ENCODE measurements at regions not wholly inside any gene's neighbourhood (a gene's known extent, or its start where the extent isn't known, plus 50 kb on each side); places are given as distances from the start of the nearest gene placed in this dataset.
A peak's percentile ranks its signal among the peaks of the same experiment; 100 is the strongest.
"Not testable (repeated sequence)": the region's sequence is repeated elsewhere in the genome, so short reads cannot be mapped to it uniquely, and the experiment has no call there.

- no peak for DNase-seq (ENCODE audit: low read depth)
Measured at GRCh38 chr4:18444206-18444605, 422.7 kb upstream of the LCORL start.

DNA sequence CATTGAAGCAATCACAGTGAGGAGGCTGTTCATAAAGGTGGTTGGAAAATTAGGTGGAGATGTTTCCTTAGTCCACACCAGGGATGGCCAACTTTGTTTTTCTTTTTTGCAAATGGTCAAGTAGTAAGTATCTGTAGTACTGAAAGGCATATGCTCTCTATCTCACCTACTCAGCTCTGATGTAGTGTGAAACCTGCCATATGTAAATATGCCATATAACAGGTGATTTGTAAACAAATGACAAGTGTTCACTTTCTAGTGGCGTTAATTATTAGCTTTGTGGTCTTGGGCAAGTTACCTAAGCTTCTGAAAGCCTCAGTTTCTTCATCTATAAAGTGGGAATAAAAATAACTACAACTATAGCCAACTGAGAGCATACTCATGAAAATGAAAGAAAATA, 421.4 kb upstream of the LCORL start:
- no peak for DNase-seq (ENCODE audit: low read depth)

GRCh38 chr4:18441676-18442075, 420.1 kb upstream of the LCORL start:
- DNase-seq (ENCODE audit: low read depth), result no peak

DNA sequence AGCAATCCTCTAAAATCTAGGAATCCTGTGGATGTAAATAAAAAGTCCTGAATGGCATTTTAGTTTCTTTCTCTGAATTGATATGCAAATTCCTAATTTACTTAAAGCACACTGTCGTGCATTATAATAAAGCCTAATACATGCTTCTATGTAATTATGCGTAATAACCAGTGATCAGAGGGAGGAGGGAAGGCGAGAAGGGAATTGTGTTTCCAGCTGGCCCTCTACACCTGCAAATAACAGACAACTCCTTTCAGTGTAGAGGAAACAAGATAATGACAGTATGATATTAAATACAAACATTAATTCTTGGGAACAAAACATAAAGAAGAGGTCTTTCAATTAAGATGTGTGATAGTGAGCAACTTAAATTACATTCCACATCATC, 419.6 kb upstream of the LCORL start:
- DNase-seq (ENCODE audit: low read depth), result no peak

- no peak for DNase-seq (ENCODE audit: low read depth)
Measured at GRCh38 chr4:18440527-18441202, 419.1 kb upstream of the LCORL start.

GRCh38 chr4:18439311-18439710, 417.8 kb upstream of the LCORL start:
- no peak for DNase-seq (ENCODE audit: low read depth)

DNA sequence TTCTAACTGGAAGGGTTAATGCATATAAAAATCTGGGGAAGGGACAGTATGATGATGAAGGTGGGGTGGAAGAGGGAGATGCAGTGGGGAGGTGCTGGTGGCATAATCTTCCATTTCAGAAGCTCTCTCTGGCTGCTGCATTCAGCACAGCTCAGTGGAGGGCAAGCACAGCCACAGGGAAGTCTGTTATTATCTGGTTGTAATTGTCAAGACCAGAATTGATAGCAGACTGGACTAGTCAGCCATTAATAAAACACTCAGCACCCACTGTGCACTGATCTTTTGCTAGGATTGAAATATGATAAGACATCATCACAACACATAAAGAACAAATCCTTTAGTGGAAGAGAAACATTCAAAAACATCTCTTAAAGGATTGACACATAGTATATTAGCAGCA, 414.2 kb upstream of the LCORL start:
- no peak for DNase-seq (ENCODE audit: low read depth)

DNA sequence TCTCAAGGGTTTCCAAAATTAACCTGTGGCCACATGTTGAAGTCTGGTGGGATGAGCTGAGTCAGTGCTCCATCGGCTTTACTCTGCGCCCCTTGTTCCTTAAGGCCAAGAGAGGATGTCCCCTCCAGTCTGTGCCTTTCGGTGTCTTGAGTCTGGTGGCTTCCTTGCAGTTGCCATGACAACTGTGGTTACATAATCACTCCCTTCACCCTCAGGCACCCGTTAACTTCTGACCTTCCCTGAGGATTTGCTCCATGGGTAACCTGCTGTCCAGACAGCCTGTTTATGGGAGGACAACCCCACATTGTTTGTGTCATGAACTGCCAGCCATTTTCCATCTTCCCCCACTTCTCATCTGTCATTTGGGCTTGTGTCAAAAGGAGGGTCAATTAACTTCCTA, 401.1 kb upstream of the LCORL start:
- no peak for DNase-seq (ENCODE audit: low read depth)

- DNase-seq (ENCODE audit: low read depth), result no peak
Measured at GRCh38 chr4:18421519-18421918, 400.0 kb upstream of the LCORL start.

GRCh38 chr4:18419780-18420179, 398.2 kb upstream of the LCORL start:
- no peak for DNase-seq (ENCODE audit: low read depth)

- not testable (repeated sequence) for DNase-seq (ENCODE audit: low read depth)
Measured at GRCh38 chr4:18418195-18418898, 396.8 kb upstream of the LCORL start.

DNA sequence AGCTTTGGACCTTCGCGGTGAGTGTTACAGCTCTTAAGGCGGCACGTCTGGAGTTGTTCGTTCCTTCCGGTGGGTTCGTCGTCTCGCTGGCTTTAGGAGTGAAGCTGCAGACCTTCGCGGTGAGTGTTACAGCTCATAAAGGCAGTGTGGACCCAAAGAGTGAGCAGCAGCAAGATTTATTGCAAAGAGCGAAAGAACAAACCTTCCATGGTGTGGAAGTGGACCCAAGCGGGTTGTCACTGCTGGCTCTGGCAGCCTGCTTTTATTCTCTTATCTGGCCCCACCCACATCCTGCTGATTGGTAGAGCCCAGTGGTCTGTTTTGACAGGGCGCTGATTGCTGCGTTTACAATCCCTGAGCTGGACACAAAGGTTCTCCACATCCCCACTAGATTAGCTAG, 396.1 kb upstream of the LCORL start:
- not testable (repeated sequence) for DNase-seq (ENCODE audit: low read depth)

DNA sequence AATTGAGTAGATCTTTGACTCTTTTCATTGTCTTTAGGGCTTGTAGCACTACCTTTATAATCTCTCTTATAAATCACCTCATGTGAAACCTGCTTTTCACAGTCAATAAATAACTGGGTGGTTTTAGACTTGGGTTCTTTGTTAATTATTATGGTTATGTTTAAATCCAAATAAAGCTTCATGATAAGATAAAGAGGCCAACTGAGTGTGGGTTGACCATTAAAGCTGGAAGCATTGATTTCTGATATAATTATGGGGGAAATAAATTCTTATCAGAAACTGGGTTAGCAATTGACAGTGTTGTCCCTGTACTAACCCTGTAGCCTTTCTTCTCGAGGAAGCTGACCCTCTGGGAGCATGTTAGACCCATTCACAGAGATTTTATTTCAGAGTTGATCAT, 384.7 kb upstream of the LCORL start:
- no peak for DNase-seq (ENCODE audit: low read depth)

DNA sequence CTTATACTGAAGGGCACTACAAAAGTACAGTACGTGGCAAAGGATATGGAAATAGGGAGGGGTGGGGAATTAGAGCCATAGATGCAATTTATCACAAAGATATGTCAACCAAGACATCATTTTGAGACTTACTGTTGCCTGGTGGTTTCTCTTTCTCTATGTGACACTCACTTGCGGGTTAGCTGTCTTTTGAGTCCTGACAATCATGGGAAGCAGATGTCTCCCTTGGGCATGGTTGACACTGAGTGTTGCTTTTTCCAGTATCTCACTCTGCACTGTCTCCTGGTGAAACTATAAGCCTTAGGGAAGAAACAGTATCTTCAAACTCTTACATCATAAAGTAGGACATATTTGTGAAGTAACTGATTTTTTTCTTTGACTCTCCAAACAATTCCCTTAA, 383.5 kb upstream of the LCORL start:
- no peak for DNase-seq (ENCODE audit: low read depth)

DNA sequence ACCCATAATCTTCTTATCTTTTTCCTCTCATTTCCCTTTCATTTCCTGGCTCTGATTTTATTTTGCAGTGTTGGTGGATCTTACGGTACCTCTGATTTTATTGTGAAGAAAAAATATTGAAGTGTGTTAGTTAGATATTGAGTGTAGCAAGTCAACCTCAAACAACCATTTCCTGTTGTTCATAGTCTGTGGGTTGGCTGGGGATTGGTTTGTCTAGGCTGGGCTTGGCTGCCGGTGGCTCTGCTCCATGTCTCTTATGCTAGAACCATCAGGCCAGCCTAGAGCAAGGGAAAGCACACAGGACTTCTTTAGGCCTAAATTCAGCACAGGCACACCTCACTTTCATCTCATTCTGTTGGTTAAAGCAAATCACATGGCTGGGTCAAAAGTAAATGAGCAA, 383.1 kb upstream of the LCORL start:
- no peak for DNase-seq (ENCODE audit: low read depth)

- no peak for DNase-seq (ENCODE audit: low read depth)
Measured at GRCh38 chr4:18403327-18403726, 381.8 kb upstream of the LCORL start.

DNA sequence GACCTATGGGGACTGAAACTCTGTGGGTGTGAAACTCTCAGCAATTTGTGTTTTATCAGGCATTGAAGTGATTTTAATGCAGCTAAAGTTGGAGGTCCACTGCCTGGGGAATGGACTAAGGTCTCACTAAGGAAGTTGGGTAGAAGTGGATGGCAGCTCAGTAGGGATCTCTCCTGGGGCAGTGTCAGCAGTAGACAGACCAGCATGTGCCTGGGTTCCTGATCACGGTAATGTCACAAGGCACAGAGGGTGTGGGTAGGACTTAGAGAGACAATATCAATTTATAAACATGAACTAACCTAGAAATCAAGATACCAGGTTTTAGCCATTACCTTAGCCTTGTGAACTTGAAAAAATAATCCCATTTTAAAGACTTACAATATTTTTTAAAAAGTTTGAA, 380.3 kb upstream of the LCORL start:
- DNase-seq (ENCODE audit: low read depth), result no peak

GRCh38 chr4:18401425-18401824, 379.9 kb upstream of the LCORL start:
- DNase-seq (ENCODE audit: low read depth), result no peak

- DNase-seq (ENCODE audit: low read depth), result no peak
Measured at GRCh38 chr4:18398661-18399060, 377.1 kb upstream of the LCORL start.

- DNase-seq (ENCODE audit: low read depth), result no peak
Measured at GRCh38 chr4:18397681-18398390, 376.3 kb upstream of the LCORL start.

DNA sequence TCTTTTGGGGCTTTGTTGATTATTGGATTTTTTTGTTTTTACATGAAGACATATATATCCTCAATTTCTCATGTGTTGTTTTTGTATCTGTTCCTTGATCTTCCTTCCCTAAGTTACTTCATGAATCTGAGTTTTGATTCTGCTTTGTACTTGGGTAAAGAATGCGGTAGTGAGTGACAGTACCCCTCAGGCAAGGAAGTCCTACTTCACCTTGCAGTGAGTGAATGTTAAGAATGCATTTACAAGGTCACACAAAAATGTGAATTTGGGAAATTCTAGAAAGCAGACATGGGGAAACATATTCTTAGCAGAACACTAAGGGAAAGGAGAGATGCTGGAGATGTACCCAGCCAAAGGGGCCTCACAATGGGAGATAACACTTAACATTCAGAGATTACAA, 373.1 kb upstream of the LCORL start:
- DNase-seq (ENCODE audit: low read depth), result no peak

GRCh38 chr4:18391354-18391728, 369.8 kb upstream of the LCORL start:
- no peak for DNase-seq (ENCODE audit: low read depth)

DNA sequence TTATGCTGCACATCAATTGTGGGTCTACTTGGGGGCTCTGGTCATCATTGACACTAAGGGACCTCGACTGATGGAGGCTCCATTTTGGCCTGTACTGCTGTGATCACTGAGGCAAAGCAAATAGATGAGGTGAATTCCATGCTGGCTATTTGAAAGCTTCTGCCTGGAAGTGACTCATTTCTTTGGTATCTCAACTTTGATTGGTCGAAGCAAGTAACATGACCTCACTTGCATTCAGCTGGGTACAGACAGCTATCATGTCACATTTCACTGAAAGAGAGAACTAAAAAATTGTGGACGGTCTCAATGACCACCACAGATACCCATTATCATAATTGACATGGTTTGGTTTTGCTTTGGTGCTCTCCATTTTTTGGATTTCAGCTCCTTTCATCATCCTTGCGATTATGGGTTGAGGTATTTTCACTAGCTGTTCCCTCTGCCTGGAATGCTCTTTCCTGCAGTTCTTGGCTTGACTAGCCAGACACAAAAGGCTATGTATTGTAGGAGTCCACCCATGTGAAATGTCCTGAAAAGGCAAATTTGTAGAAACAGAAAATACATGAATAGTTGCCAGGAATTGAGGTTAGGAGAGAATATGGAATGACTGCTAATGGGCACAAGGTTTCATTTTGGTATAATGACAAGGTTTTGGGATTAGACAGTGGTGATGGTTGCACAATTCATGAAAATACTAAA, 369.2 kb upstream of the LCORL start:
- DNase-seq (ENCODE audit: low read depth), result peak; percentile 27
